Cardiac fibroblast (primary cell): ENCODE measurements at regions not wholly inside any gene's neighbourhood (a gene's known extent, or its start where the extent isn't known, plus 50 kb on each side); places are given as distances from the start of the nearest gene placed in this dataset.

ENCODE experiments used
- DNase-seq, 2 donors: peaks; one replicate each; pipeline versions ENCODE4 v3.0.0 to v3.0.0-alpha.2; 2010; ENCODE audit warnings: low read depth in 2 of 2
- H3K4me3 ChIP-seq, 2 donors: replicated peaks in 1 of 2; 1 replicate in 1 of 2; 2 replicates in 1 of 2; pipeline ENCODE4 v1.5.1; 2011; ENCODE audit warnings: low read depth in 2 of 2, low read length in 2 of 2, mild to moderate bottlenecking in 2 of 2, moderate library complexity in 1 of 2
- TF ChIP-seq, protein P1 (sequence below): IDR thresholded peaks from one replicate; pipeline ENCODE4 v1.5.1; 2011; ENCODE audit warnings: low read depth, mild to moderate bottlenecking, low read length, inconsistent platforms

DNA sequence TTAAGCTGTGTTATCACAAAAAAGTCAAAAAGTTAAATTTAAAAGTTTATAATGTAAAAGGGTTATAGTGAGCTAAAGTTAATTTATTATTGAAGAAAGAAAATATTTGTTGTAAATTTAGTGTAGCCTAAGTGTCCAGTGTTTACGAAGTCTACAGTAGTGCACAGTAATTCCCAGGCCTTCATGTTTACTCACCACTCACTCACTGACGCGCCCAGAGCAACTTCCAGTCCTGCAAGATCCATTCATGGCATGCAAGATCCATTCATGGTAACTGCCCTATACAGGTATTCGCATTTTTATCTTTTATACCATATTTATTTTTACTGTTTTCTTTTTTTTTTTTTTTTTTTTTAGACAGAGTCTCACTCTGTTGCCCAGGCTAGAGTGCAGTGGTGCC lies 69.5 kb downstream of the TPRA1 start:
- TF ChIP-seq, protein P1, sequence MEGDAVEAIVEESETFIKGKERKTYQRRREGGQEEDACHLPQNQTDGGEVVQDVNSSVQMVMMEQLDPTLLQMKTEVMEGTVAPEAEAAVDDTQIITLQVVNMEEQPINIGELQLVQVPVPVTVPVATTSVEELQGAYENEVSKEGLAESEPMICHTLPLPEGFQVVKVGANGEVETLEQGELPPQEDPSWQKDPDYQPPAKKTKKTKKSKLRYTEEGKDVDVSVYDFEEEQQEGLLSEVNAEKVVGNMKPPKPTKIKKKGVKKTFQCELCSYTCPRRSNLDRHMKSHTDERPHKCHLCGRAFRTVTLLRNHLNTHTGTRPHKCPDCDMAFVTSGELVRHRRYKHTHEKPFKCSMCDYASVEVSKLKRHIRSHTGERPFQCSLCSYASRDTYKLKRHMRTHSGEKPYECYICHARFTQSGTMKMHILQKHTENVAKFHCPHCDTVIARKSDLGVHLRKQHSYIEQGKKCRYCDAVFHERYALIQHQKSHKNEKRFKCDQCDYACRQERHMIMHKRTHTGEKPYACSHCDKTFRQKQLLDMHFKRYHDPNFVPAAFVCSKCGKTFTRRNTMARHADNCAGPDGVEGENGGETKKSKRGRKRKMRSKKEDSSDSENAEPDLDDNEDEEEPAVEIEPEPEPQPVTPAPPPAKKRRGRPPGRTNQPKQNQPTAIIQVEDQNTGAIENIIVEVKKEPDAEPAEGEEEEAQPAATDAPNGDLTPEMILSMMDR, result no peak
- DNase-seq, result no peak
- no peak overlapping the region for H3K4me3 ChIP-seq

DNA sequence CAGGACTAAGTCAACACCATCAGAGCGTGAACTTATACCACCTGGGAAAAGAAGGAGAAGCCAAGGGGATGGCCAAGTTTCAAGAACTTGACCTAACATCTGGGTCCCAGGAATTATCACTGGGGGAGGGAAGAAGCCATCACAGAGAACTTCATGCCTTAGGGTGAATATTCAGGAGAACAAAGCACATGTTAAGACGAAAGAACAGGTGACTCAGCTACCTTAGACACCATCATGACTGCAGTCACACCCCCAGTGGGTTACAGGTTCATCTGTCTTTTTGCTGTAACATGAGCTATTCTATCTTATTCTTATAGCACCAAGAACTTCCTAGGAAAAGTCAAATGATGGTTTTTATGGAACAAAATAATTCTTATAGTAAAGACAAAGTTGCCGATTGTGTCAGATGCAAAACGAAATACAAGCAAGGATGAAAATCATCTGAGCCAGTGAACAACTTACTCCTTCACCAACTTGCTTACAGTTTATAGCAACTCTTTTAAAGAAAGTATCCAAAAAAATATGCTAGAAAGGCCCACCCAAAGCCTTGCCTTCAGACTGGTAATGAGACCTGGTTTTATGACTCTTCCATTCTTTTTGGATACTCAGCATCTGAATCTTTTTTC lies 72.0 kb downstream of the TPRA1 start:
- no peak for DNase-seq
- H3K4me3 ChIP-seq, result no peak overlapping the region
- TF ChIP-seq, protein P1, result no peak

DNA sequence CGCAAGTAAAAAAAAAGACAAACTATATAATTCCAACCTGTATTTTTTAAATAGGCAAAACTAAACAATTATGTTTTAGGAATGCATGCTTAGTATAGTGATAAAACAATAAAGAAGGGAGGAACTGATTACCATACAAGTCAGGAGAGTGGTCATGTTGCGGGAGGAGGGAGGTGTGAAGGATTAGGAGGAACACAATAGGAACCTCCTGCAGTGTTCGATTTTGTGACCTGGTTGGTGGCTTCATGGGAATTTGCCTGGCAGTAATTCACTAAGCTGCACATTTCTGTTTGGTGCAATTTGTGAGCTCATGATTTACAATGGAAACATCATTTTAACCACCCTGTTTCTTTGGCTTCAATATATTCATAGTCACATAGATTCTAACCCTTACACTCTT lies 78.3 kb downstream of the TPRA1 start:
- DNase-seq, result no peak
- no peak overlapping the region for H3K4me3 ChIP-seq
- TF ChIP-seq, protein P1, result no peak

DNA sequence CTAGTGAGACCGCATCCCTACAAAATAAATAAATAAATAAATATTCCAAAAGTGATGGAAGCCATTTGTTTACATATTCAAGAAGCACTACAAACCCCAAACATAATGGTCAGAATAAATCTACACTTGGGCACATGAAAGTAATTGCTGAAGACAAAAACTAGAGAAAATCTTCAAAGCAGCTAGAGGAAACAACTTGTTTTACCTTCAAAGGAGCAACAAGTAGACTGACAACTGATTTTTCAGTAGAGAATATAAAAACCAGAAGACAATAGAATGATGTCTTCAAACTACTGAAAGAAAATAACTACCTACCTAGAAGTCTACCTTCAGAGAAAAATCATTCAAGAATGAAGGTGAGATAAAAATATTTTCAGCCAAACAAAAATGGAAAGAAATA lies 89.4 kb downstream of the TPRA1 start:
- TF ChIP-seq, protein P1, result no peak
- H3K4me3 ChIP-seq, result no peak overlapping the region
- DNase-seq, result no peak

DNA sequence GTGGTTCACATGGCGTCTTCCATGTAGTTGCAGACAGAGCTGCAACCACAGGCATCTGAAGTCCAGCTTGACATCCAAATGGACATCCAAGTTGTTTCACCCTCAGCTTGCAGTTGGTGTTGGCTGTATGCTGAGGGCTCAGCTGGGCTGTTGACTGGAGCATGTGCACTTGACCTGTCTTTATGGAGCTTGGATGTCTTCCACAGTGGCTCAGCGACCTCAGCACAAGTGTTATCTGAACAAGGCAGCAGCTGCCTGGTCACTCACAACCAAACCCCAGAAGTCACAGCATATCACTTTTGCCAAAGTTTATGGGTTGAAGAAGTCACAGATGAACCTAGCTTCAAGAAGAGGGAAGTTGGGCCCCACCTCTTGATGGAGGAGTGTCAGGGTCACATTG lies 92.9 kb downstream of the TPRA1 start:
- H3K4me3 ChIP-seq, result no peak overlapping the region
- DNase-seq, result no peak
- TF ChIP-seq, protein P1, result no peak

DNA sequence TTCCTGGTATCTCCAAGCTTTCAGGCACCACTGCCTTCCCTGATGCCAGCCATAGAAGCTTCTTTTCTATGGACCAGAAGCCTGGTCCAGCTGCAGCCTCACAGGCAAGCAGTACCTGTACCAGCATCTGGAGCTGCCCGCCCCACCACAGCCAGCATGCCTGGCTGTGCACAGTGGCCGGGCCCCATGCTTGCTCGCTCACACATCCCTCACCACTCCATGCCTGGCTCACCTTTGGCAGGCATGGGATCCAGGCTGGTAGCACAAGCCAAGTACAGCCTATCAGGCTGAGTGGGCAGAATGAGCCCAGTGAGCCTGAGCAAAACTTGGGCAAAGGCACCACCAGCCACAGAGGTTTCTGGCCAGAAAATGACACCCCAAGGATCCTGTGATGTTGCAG lies 93.4 kb downstream of the TPRA1 start:
- no peak for DNase-seq
- TF ChIP-seq, protein P1, result no peak
- no peak overlapping the region for H3K4me3 ChIP-seq
